ENCODE measurements at regions not wholly inside any gene's neighbourhood (a gene's known extent, or its start where the extent isn't known, plus 50 kb on each side); places are given as distances from the start of the nearest gene placed in this dataset.
A peak's percentile ranks its signal among the peaks of the same experiment; 100 is the strongest.
"Not testable (repeated sequence)": the region's sequence is repeated elsewhere in the genome, so short reads cannot be mapped to it uniquely, and the experiment has no call there.

DNA sequence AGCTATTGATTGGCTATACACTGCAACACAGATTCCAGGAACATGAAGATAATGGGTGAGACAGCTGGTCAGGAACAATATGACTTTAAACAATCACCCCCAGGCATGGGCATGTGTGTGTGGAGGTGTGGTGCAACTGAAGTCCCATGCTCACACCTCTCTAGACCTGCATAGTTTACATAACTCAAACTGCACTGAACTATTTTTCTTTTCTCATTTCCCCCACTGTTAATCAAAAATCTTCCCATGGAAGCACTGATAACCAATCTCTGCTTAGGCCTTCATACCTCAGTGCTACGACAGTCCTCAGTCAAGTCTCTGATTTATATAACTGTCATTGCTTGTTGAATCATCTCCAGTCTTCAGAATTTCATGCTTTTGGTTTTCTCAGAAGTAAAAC is 600.2 kb downstream of the NTRK3 start:
- H3K4me1 ChIP-seq (ENCODE audit: control extremely low read depth in 1 of 4, control insufficient read depth in 4 of 4, insufficient read depth in 4 of 4, low read length in 3 of 4): no peaks in the 10 kb centered on the region
- no peak overlapping the region for H3K4me3 ChIP-seq (ENCODE audit: control insufficient read depth in 1 of 7, extremely low read depth in 1 of 7, insufficient read depth in 4 of 7, low read depth in 2 of 7, low read length in 6 of 7)
- H3K27ac ChIP-seq (ENCODE audit: insufficient read depth in 1 of 2, low read depth in 1 of 2, low read length in 2 of 2, poor library complexity in 1 of 2, severe bottlenecking in 2 of 2): no peak overlapping the region
- no peaks in the 10 kb centered on the region for H3K36me3 ChIP-seq (ENCODE audit: control insufficient read depth in 4 of 4, insufficient read depth in 4 of 4, low read length in 3 of 4)
- 100% methylated on average over 1 of the region's 1 CpG for WGBS (ENCODE audit: insufficient coverage)
- ChIA-PET POLR2A (no interaction called here), CTCF (no interaction called here)
- no peak for DNase-seq
- H3K27me3 ChIP-seq (replicated peaks in 2 of 5; ENCODE audit: control insufficient read depth in 4 of 5, insufficient read depth in 5 of 5, low read length in 4 of 5): peaks cover 0 to 2% (median 0%) of the 10 kb centered on the region in 5 experiments
- H3K9me3 ChIP-seq (ENCODE audit: control extremely low read depth in 1 of 5, control insufficient read depth in 4 of 5, insufficient read depth in 2 of 5, low read depth in 1 of 5, low read length in 4 of 5): peaks cover 0 to 2% (median 0%) of the 10 kb centered on the region in 5 experiments

DNA sequence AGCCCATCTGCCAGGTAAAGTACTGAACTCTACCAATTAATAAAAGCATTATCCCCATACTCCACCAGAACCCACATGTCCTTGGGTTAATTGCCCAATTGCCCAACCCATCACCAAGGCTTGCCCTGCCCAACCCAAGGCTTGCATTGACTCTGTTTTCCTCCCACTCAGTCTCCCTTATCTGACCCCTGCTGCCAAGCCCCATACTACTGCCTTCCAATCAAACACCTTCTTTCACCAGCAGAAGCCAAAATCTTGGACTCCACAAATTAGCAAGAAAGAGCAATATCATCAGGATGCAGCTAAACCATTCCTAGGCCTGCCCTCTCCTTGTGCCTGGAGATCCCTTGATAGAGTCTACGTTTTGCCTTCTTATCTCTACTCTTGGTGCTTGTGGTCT is 602.9 kb downstream of the NTRK3 start:
- H3K4me1 ChIP-seq (ENCODE audit: control extremely low read depth in 1 of 4, control insufficient read depth in 4 of 4, insufficient read depth in 4 of 4, low read length in 3 of 4): no peaks in the 10 kb centered on the region
- H3K36me3 ChIP-seq (ENCODE audit: control insufficient read depth in 4 of 4, insufficient read depth in 4 of 4, low read length in 3 of 4): no peaks in the 10 kb centered on the region
- POLR2A ChIA-PET: no interaction called here
- H3K9me3 ChIP-seq (ENCODE audit: control extremely low read depth in 1 of 5, control insufficient read depth in 4 of 5, insufficient read depth in 2 of 5, low read depth in 1 of 5, low read length in 4 of 5): peaks cover 0 to 2% (median 0%) of the 10 kb centered on the region in 5 experiments
- no peaks in the 10 kb centered on the region for H3K27me3 ChIP-seq (replicated peaks in 2 of 5; ENCODE audit: control insufficient read depth in 4 of 5, insufficient read depth in 5 of 5, low read length in 4 of 5)
- 100% methylated on average over 1 of the region's 1 CpG for WGBS (ENCODE audit: insufficient coverage)
- H3K4me3 ChIP-seq (ENCODE audit: control insufficient read depth in 1 of 7, extremely low read depth in 1 of 7, insufficient read depth in 4 of 7, low read depth in 2 of 7, low read length in 6 of 7): no peak overlapping the region
- no peak for DNase-seq
- no peak overlapping the region for H3K27ac ChIP-seq (ENCODE audit: insufficient read depth in 1 of 2, low read depth in 1 of 2, low read length in 2 of 2, poor library complexity in 1 of 2, severe bottlenecking in 2 of 2)
- CTCF ChIA-PET: no interaction called here

DNA sequence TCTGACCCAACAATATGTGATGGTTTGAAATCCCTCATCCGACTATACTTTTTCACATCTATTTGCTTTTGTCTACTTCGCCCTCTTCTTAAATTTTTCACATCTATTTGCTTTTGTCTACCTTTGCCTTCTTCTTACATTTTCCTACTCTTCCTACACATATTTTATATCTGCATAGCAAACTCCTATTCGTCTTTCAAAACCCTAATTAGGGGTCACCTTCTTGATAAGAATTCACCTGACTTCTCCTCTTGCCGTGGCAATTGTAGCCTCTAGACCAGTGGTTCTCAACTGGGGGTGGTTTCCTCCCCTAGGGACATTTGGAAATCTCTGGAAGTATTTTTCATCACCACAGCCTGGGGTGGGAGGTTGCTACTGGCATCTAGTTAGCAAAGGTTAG is 607.4 kb downstream of the NTRK3 start:
- Histone ChIP-seq H3K36me3 (ENCODE audit: control insufficient read depth in 4 of 4, insufficient read depth in 4 of 4, low read length in 3 of 4) (no peaks in the 10 kb centered on the region), H3K4me1 (ENCODE audit: control extremely low read depth in 1 of 4, control insufficient read depth in 4 of 4, insufficient read depth in 4 of 4, low read length in 3 of 4) (no peaks in the 10 kb centered on the region), H3K9me3 (ENCODE audit: control extremely low read depth in 1 of 5, control insufficient read depth in 4 of 5, insufficient read depth in 2 of 5, low read depth in 1 of 5, low read length in 4 of 5) (no peaks in the 10 kb centered on the region), H3K27me3 (replicated peaks in 2 of 5; ENCODE audit: control insufficient read depth in 4 of 5, insufficient read depth in 5 of 5, low read length in 4 of 5) (no peaks in the 10 kb centered on the region), H3K4me3 (ENCODE audit: control insufficient read depth in 1 of 7, extremely low read depth in 1 of 7, insufficient read depth in 4 of 7, low read depth in 2 of 7, low read length in 6 of 7) (no peak overlapping the region), H3K27ac (ENCODE audit: insufficient read depth in 1 of 2, low read depth in 1 of 2, low read length in 2 of 2, poor library complexity in 1 of 2, severe bottlenecking in 2 of 2) (no peak overlapping the region)
- no peak for DNase-seq
- POLR2A ChIA-PET: no interaction called here
- WGBS (ENCODE audit: insufficient coverage): 94% methylated on average over 2 of the region's 4 CpGs
- CTCF ChIA-PET: no interaction called here

DNA sequence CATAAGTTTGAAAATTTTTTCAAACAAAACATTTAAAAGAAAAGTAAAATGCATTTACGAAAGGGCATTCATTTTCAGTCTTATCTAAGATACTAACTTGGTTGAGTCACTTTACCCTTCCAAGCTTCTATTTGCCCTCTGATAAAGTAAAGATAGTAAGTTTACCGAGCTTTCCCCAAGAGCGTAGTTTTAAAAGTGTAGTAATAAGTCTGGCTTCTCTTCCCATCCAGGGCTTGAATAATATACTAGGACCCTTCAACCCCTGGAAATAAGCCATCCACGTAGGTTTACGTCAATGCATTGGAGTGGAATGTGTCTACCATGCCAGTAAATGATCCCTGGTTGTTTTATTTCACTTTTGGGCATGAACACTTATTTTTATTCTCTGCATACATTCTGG is 608.3 kb downstream of the NTRK3 start:
- Histone ChIP-seq H3K4me3 (ENCODE audit: control insufficient read depth in 1 of 7, extremely low read depth in 1 of 7, insufficient read depth in 4 of 7, low read depth in 2 of 7, low read length in 6 of 7) (no peak overlapping the region), H3K27ac (ENCODE audit: insufficient read depth in 1 of 2, low read depth in 1 of 2, low read length in 2 of 2, poor library complexity in 1 of 2, severe bottlenecking in 2 of 2) (no peak overlapping the region), H3K27me3 (replicated peaks in 2 of 5; ENCODE audit: control insufficient read depth in 4 of 5, insufficient read depth in 5 of 5, low read length in 4 of 5) (no peaks in the 10 kb centered on the region), H3K36me3 (ENCODE audit: control insufficient read depth in 4 of 4, insufficient read depth in 4 of 4, low read length in 3 of 4) (no peaks in the 10 kb centered on the region), H3K9me3 (ENCODE audit: control extremely low read depth in 1 of 5, control insufficient read depth in 4 of 5, insufficient read depth in 2 of 5, low read depth in 1 of 5, low read length in 4 of 5) (no peaks in the 10 kb centered on the region), H3K4me1 (ENCODE audit: control extremely low read depth in 1 of 4, control insufficient read depth in 4 of 4, insufficient read depth in 4 of 4, low read length in 3 of 4) (no peaks in the 10 kb centered on the region)
- CTCF ChIA-PET: no interaction called here
- 84% methylated on average over 3 of the region's 5 CpGs for WGBS (ENCODE audit: insufficient coverage)
- POLR2A ChIA-PET: no interaction called here
- DNase-seq: no peak

DNA sequence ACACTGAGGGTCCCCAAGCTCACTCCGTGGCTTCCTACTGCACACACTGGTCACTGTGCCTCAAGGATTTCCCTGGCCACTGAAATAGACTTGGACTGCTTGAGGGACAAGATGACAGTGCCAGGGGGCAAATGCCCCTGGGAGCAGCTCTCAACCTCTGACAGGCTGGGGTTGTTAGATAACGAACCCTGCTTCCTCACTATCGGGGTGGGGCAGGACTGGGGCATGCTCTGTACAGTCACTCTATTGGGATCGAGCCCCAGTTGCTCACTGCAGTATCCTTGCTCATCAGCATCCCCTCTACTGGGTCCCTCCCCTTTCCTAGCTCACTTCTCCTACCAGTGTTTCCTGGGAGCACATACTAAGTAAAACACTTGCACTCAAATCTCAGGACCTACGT is 610.8 kb downstream of the NTRK3 start:
- WGBS (ENCODE audit: insufficient coverage): 66% methylated on average over 5 of the region's 5 CpGs

DNA sequence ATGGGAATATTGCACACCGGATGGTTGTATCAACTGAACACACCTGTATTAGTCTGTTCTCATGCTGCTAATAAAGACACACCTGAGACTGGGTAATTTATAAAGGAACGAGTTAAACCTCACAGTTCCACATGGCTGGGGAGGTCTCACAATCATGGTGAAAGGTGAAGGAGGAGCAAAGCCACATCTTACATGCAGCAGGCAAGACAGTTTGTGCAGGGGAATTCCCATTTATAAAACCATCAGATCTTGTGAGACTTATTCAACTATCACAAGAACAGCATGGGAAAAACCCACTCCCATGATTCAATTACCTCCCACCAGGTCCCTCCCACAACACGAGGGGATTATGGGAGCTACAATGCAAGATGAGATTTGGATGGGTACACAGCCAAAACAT is 613.5 kb downstream of the NTRK3 start:
- DNase-seq; H3K36me3 ChIP-seq (ENCODE audit: control insufficient read depth in 4 of 4, insufficient read depth in 4 of 4, low read length in 3 of 4); CTCF ChIA-PET; H3K4me3 ChIP-seq (ENCODE audit: control insufficient read depth in 1 of 7, extremely low read depth in 1 of 7, insufficient read depth in 4 of 7, low read depth in 2 of 7, low read length in 6 of 7); H3K27me3 ChIP-seq (replicated peaks in 2 of 5; ENCODE audit: control insufficient read depth in 4 of 5, insufficient read depth in 5 of 5, low read length in 4 of 5); POLR2A ChIA-PET; H3K9me3 ChIP-seq (ENCODE audit: control extremely low read depth in 1 of 5, control insufficient read depth in 4 of 5, insufficient read depth in 2 of 5, low read depth in 1 of 5, low read length in 4 of 5); H3K4me1 ChIP-seq (ENCODE audit: control extremely low read depth in 1 of 4, control insufficient read depth in 4 of 4, insufficient read depth in 4 of 4, low read length in 3 of 4); H3K27ac ChIP-seq (ENCODE audit: insufficient read depth in 1 of 2, low read depth in 1 of 2, low read length in 2 of 2, poor library complexity in 1 of 2, severe bottlenecking in 2 of 2): not testable (repeated sequence)
- WGBS (ENCODE audit: insufficient coverage): no CpG with 5 or more reads among the region's 3 CpGs

More for the DNA sequence above, 610.8 kb downstream of the NTRK3 start:
- Histone ChIP-seq H3K9me3 (ENCODE audit: control extremely low read depth in 1 of 5, control insufficient read depth in 4 of 5, insufficient read depth in 2 of 5, low read depth in 1 of 5, low read length in 4 of 5) (no peaks in the 10 kb centered on the region), H3K27me3 (replicated peaks in 2 of 5; ENCODE audit: control insufficient read depth in 4 of 5, insufficient read depth in 5 of 5, low read length in 4 of 5) (no peaks in the 10 kb centered on the region), H3K4me3 (ENCODE audit: control insufficient read depth in 1 of 7, extremely low read depth in 1 of 7, insufficient read depth in 4 of 7, low read depth in 2 of 7, low read length in 6 of 7) (no peak overlapping the region), H3K27ac (ENCODE audit: insufficient read depth in 1 of 2, low read depth in 1 of 2, low read length in 2 of 2, poor library complexity in 1 of 2, severe bottlenecking in 2 of 2) (no peak overlapping the region), H3K4me1 (ENCODE audit: control extremely low read depth in 1 of 4, control insufficient read depth in 4 of 4, insufficient read depth in 4 of 4, low read length in 3 of 4) (no peaks in the 10 kb centered on the region), H3K36me3 (ENCODE audit: control insufficient read depth in 4 of 4, insufficient read depth in 4 of 4, low read length in 3 of 4) (no peaks in the 10 kb centered on the region)
- peak in 2 of 3 donors; percentile 3 to 13 for DNase-seq
- POLR2A ChIA-PET: no interaction called here
- CTCF ChIA-PET: no interaction called here

DNA sequence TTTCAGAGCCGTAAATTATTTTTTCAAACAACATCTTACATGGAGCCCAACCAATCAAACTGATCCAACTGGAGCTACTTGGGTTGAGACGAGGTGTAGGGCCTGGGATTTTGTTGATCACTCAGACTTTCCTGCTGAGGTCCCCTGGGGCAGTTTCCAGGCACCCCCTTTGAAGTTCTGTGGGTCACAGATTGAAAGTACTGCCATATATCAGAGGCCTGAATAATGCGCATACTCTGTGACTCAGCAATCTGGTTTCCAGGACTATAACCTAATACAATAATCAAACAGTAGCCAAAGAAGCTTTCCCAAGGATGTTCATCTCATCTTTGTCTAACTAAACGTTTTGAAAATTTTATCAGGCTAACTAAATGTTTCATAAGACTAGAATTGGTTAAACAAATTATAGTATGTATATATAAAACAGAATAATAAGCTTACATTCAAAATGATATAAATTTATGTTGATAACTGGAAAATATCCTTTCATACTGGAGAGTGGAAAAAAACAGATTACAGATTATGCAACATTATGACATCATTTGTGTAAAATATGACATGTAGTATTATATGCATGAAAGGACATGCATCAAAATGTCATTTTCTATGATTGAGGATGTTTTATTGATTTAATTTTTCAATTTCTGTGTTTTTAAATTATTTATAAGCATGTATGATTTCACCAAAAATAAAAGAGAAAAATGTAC is 617.1 kb downstream of the NTRK3 start:
- H3K4me1 ChIP-seq (ENCODE audit: control extremely low read depth in 1 of 4, control insufficient read depth in 4 of 4, insufficient read depth in 4 of 4, low read length in 3 of 4): no peaks in the 10 kb centered on the region
- no peak overlapping the region for H3K27ac ChIP-seq (ENCODE audit: insufficient read depth in 1 of 2, low read depth in 1 of 2, low read length in 2 of 2, poor library complexity in 1 of 2, severe bottlenecking in 2 of 2)
- DNase-seq: no peak
- H3K27me3 ChIP-seq (replicated peaks in 2 of 5; ENCODE audit: control insufficient read depth in 4 of 5, insufficient read depth in 5 of 5, low read length in 4 of 5): peaks cover 0 to 3% (median 0%) of the 10 kb centered on the region in 5 experiments
- 60% methylated on average over 2 of the region's 4 CpGs for WGBS (ENCODE audit: insufficient coverage)
- H3K9me3 ChIP-seq (ENCODE audit: control extremely low read depth in 1 of 5, control insufficient read depth in 4 of 5, insufficient read depth in 2 of 5, low read depth in 1 of 5, low read length in 4 of 5): no peaks in the 10 kb centered on the region
- ChIA-PET CTCF (no interaction called here), POLR2A (no interaction called here)
- H3K36me3 ChIP-seq (ENCODE audit: control insufficient read depth in 4 of 4, insufficient read depth in 4 of 4, low read length in 3 of 4): no peaks in the 10 kb centered on the region
- H3K4me3 ChIP-seq (ENCODE audit: control insufficient read depth in 1 of 7, extremely low read depth in 1 of 7, insufficient read depth in 4 of 7, low read depth in 2 of 7, low read length in 6 of 7): no peak overlapping the region

All from common myeloid progenitor, CD34-positive (primary cell).